Panc1 (cell line): ENCODE measurements at regions not wholly inside any gene's neighbourhood (a gene's known extent, or its start where the extent isn't known, plus 50 kb on each side); places are given as distances from the start of the nearest gene placed in this dataset.

ENCODE experiments used
- ATAC-seq: fragments of 200-7000 bp; cut with Tn5 transposase; 2 replicates; pipeline ENCODE4 v1.9.1; 2020; ENCODE audit warnings: mild to moderate bottlenecking, moderate library complexity
- BruUV-seq: library from RNA; stranded (reverse); fragments of 400-500 nt; replicated peaks from 2 replicates; lab custom pipeline; 2021; lab: Mats Ljungman, UMichigan
- CTCF ChIA-PET: fragments of 300-600 bp; sonication (Branson Sonifier 250); formaldehyde crosslinking; loops from one replicate; lab custom pipeline; 2022; ENCODE audit warnings: antibody characterized with exemption; lab: Charles Lee
- POLR2A ChIA-PET: fragments of 300-600 bp; sonication (Branson Sonifier 250); formaldehyde crosslinking; loops from one replicate; lab custom pipeline; 2022; ENCODE audit warnings: antibody characterized with exemption; lab: Charles Lee
- DNase-seq: peaks from one replicate; pipeline ENCODE4 v3.0.0-alpha.2; 2010; ENCODE audit warnings: low read depth, low spot score
- H3K27ac ChIP-seq: 2 replicates; pipeline ENCODE4 v1.5.1; 2011; ENCODE audit warnings: mild to moderate bottlenecking, low read length, inconsistent platforms
- H3K27me3 ChIP-seq: fragments of 200-500 bp; sonication (Bioruptor generic); 2 replicates; pipeline ENCODE4 v1.6.0; 2014; ENCODE audit warnings: low read length, inconsistent platforms; ENCODE audit not compliant: control insufficient read depth, insufficient read depth
- H3K36me3 ChIP-seq: fragments of 200-500 bp; sonication (Bioruptor generic); 2 replicates; pipeline ENCODE4 v1.5.1; 2014; ENCODE audit warnings: inconsistent platforms, mild to moderate bottlenecking, low read length, moderate library complexity; ENCODE audit not compliant: control insufficient read depth, insufficient read depth
- H3K4me1 ChIP-seq: 2 replicates; pipeline ENCODE4 v1.5.1; 2011; ENCODE audit warnings: inconsistent platforms, mild to moderate bottlenecking, low read length, moderate library complexity; ENCODE audit not compliant: control insufficient read depth, insufficient read depth
- H3K4me3 ChIP-seq, 2 experiments: 2 replicates each; pipeline ENCODE4 v1.5.1; 2011 to 2012; ENCODE audit warnings: low read depth in 2 of 2, low read length in 2 of 2, mild to moderate bottlenecking in 2 of 2, inconsistent platforms in 1 of 2, moderate library complexity in 1 of 2
- H3K9me3 ChIP-seq: fragments of 200-500 bp; sonication (Bioruptor generic); 2 replicates; pipeline ENCODE4 v1.5.1; 2014; ENCODE audit warnings: low read depth, mild to moderate bottlenecking, inconsistent platforms, low read length, moderate library complexity; ENCODE audit not compliant: control insufficient read depth, insufficient read depth
- POLR2AphosphoS5 ChIP-seq: IDR thresholded peaks from 2 replicates; pipeline ENCODE4 v1.6.1; 2012; ENCODE audit warnings: mild to moderate bottlenecking, low read depth, low read length, moderate library complexity
- SIN3A ChIP-seq: IDR thresholded peaks from 2 replicates; pipeline ENCODE4 v1.6.1; 2012; ENCODE audit warnings: low read depth, mild to moderate bottlenecking, low read length, moderate library complexity, borderline replicate concordance; ENCODE audit not compliant: insufficient read depth
- TCF7L2 ChIP-seq: IDR thresholded peaks from 2 replicates; pipeline ENCODE4 v1.6.1; 2011; ENCODE audit warnings: mild to moderate bottlenecking, low read depth, low read length, inconsistent platforms
- in situ Hi-C: cut with HindIII; loops from 2 replicates; pipeline ENCODE4 v1.10.0; 2016; ENCODE audit warnings: low sequenced_read_pairs, low pct_unique_long_range_greater_than_20kb
- intact Hi-C: fragments of 100-400 bp; cut with micrococcal nuclease; formaldehyde crosslinking; loops from one replicate; pipeline ENCODE4 v1.10.0; 2022; ENCODE audit not compliant: unreplicated experiment
- TF ChIP-seq, protein P1 (sequence below), 2 experiments: IDR thresholded peaks; 2 replicates each; pipeline ENCODE4 v1.6.1; 2011 to 2012; ENCODE audit warnings: low read depth in 2 of 2, control low read depth in 1 of 2, low read length in 1 of 2, mild to moderate bottlenecking in 1 of 2, moderate library complexity in 1 of 2; ENCODE audit not compliant: insufficient read depth in 1 of 2
- TF ChIP-seq, protein P2 (sequence below): fragments of 450-650 bp; IDR thresholded peaks from 2 replicates; pipeline ENCODE4 v1.5.1; 2017; ENCODE audit warnings: mild to moderate bottlenecking

DNA sequence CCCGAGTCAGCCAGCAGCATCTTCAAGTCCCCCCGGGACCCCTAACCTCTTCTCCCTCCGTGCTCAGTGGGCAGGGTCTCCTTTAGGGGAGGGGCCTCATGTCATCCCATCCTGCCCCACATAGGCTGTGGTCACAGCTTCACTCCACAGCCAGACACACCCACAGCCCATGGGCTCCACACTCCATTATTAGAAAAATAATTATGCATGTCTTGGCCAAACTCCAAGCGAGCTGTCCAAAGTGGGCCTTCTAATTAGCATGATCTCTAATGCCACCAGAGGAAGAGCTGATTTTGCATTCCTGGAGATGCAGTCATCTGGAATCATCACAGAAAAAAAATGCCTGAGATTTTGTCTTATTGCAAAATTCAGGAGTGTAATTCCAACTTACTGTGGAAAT, 418.2 kb downstream of the IRX2 start:
- Histone ChIP-seq H3K9me3 (no peaks in the 10 kb centered on the region), H3K4me1 (no peaks in the 10 kb centered on the region), H3K27ac (no peak overlapping the region), H3K27me3 (no peaks in the 10 kb centered on the region; the same call in 1 of the 2 replicates), H3K4me3 (no peak overlapping the region), H3K36me3 (no peaks in the 10 kb centered on the region)
- intact Hi-C loops (no loop called here), in situ Hi-C loops (no loop called here)
- ChIA-PET POLR2A (no interaction called here), CTCF (no interaction called here)
- ATAC-seq (no peak), DNase-seq (no peak)
- TF ChIP-seq TCF7L2 (no peak), SIN3A (no peak), POLR2AphosphoS5 (no peak)
- TF ChIP-seq, protein P1, sequence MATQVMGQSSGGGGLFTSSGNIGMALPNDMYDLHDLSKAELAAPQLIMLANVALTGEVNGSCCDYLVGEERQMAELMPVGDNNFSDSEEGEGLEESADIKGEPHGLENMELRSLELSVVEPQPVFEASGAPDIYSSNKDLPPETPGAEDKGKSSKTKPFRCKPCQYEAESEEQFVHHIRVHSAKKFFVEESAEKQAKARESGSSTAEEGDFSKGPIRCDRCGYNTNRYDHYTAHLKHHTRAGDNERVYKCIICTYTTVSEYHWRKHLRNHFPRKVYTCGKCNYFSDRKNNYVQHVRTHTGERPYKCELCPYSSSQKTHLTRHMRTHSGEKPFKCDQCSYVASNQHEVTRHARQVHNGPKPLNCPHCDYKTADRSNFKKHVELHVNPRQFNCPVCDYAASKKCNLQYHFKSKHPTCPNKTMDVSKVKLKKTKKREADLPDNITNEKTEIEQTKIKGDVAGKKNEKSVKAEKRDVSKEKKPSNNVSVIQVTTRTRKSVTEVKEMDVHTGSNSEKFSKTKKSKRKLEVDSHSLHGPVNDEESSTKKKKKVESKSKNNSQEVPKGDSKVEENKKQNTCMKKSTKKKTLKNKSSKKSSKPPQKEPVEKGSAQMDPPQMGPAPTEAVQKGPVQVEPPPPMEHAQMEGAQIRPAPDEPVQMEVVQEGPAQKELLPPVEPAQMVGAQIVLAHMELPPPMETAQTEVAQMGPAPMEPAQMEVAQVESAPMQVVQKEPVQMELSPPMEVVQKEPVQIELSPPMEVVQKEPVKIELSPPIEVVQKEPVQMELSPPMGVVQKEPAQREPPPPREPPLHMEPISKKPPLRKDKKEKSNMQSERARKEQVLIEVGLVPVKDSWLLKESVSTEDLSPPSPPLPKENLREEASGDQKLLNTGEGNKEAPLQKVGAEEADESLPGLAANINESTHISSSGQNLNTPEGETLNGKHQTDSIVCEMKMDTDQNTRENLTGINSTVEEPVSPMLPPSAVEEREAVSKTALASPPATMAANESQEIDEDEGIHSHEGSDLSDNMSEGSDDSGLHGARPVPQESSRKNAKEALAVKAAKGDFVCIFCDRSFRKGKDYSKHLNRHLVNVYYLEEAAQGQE (IDR thresholded peaks at IDR 0.05; ENCODE audit: insufficient read depth in 1 of 2, low read depth in 2 of 2, low read length in 1 of 2) = no peak
- TF ChIP-seq, protein P2, sequence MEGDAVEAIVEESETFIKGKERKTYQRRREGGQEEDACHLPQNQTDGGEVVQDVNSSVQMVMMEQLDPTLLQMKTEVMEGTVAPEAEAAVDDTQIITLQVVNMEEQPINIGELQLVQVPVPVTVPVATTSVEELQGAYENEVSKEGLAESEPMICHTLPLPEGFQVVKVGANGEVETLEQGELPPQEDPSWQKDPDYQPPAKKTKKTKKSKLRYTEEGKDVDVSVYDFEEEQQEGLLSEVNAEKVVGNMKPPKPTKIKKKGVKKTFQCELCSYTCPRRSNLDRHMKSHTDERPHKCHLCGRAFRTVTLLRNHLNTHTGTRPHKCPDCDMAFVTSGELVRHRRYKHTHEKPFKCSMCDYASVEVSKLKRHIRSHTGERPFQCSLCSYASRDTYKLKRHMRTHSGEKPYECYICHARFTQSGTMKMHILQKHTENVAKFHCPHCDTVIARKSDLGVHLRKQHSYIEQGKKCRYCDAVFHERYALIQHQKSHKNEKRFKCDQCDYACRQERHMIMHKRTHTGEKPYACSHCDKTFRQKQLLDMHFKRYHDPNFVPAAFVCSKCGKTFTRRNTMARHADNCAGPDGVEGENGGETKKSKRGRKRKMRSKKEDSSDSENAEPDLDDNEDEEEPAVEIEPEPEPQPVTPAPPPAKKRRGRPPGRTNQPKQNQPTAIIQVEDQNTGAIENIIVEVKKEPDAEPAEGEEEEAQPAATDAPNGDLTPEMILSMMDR = no peak
- no TSS peak for BruUV-seq

DNA sequence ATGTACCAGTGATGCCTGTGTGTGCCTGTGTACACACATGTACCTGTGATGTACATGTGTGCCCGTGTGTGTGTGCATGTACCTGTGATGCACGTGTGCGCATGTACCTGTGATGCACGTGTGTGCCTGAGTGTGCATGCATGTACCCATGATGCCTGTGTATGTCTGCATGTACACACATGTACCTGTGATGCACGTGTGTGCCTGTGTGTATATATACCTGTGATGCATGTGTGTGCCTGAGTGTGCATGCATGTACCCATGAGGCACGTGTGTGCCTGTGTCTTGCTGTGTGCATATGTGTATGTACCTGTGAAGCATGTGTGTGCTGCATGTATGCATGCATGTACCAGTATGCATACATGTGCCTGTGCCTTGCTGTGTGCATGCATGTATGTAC, 419.0 kb downstream of the IRX2 start:
- ChIA-PET POLR2A (no interaction called here), CTCF (no interaction called here)
- no TSS peak for BruUV-seq
- Histone ChIP-seq H3K27ac (no peak overlapping the region), H3K9me3 (no peaks in the 10 kb centered on the region), H3K4me1 (no peaks in the 10 kb centered on the region), H3K36me3 (no peaks in the 10 kb centered on the region), H3K4me3 (no peak overlapping the region), H3K27me3 (no peaks in the 10 kb centered on the region)
- ATAC-seq (no peak), DNase-seq (no peak)
- TF ChIP-seq TCF7L2 (no peak), POLR2AphosphoS5 (no peak), SIN3A (no peak)
- TF ChIP-seq, protein P1 (IDR thresholded peaks at IDR 0.05; ENCODE audit: insufficient read depth in 1 of 2, low read depth in 2 of 2, low read length in 1 of 2) = no peak
- TF ChIP-seq, protein P2 = no peak
- intact Hi-C loops = no loop called here
- in situ Hi-C loops = no loop called here
